ENCODE measurements at regions not wholly inside any gene's neighbourhood (a gene's known extent, or its start where the extent isn't known, plus 50 kb on each side); places are given as distances from the start of the nearest gene placed in this dataset.

DNA sequence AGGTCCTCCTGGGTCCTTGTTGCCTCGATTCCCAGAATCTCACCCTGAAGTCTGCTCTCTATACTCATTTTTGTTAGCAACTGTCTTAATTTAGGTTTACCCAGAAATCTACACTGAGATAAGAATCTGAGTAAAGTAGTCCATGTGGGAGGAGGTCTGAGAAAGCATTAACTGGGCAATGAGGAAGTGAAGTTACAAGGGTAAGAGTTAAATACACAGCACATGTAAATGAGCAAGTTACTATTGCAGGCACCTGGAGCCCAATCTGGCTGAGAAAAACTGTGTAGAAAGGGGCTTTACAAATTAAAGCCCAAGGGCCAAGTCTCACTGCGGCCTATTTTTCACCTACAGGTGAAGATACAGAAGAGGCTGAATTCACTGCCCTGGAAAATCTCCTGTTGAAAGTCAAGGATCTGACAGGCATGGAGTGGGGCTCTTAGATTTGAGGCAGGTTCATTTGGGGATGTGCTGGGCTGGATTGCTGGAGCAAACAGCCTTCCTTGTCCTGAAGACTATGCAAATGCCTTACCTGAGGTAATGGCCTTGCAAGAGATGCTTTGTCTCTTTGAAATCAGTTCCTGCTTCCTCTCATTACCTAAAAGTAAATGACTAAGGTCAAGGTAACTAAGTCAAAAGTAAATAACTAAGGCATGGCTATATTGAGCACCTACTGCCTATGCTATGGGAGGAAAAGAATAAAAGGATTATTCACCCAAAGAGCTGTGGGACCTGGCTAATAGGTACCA lies 84.4 kb upstream of the DYNAP start:
- Histone ChIP-seq H3K14ac (ENCODE audit: insufficient read length) (no peak overlapping the region), H4K8ac (ENCODE audit: extremely low read depth, insufficient read depth, low read length) (no peak overlapping the region), H2BK12ac (ENCODE audit: low read depth, low read length) (no peak overlapping the region), H3K9ac (replicated peaks in 1 of 4; ENCODE audit: extremely low read depth in 1 of 4, low read depth in 3 of 4, low read length in 3 of 4) (no peak overlapping the region), H3K23ac (ENCODE audit: insufficient read length) (no peak overlapping the region), H2BK120ac (replicated peaks; ENCODE audit: low read depth, low read length) (no peak overlapping the region), H3K27ac (ENCODE audit: low read depth, low read length) (no peak overlapping the region), H3K79me1 (ENCODE audit: low read depth, low read length) (no peaks in the 10 kb centered on the region), H3K9me3 (ENCODE audit: insufficient read depth in 2 of 2, low read depth in 1 of 2, low read length in 1 of 2) (no peaks in the 10 kb centered on the region), H4K5ac (ENCODE audit: insufficient read length, low read depth, low read length) (no peak overlapping the region), H3K56ac (replicated peaks; ENCODE audit: insufficient read length, low read depth, low read length) (no peak overlapping the region), H2AK5ac (ENCODE audit: low read depth, low read length) (no peak overlapping the region), H3K4me1 (replicated peaks in 1 of 4; ENCODE audit: control insufficient read depth in 3 of 4, insufficient read depth in 4 of 4, low read length in 3 of 4) (no peaks in the 10 kb centered on the region), H4K20me1 (replicated peaks in 1 of 2; ENCODE audit: control insufficient read depth in 1 of 2, insufficient read depth in 2 of 2, low read length in 2 of 2) (no peaks in the 10 kb centered on the region), H2AFZ (ENCODE audit: low read length) (peak overlapping the region; percentile 79; the same call in 1 of the 2 replicates), H4K91ac (replicated peaks; ENCODE audit: insufficient read length, low read length) (no peak overlapping the region), H2BK20ac (ENCODE audit: low read length) (no peak overlapping the region), H3K79me2 (ENCODE audit: control insufficient read depth in 1 of 2, insufficient read depth in 2 of 2, low read length in 2 of 2) (no peaks in the 10 kb centered on the region), H3K27me3 (replicated peaks in 1 of 4; ENCODE audit: control insufficient read depth in 3 of 4, extremely low read depth in 1 of 4, insufficient read depth in 3 of 4, low read length in 3 of 4) (no peaks in the 10 kb centered on the region), H2BK15ac (ENCODE audit: low read length) (no peak overlapping the region), H3K4me2 (ENCODE audit: insufficient read depth in 1 of 2, low read depth in 2 of 2, low read length in 2 of 2) (no peak overlapping the region), H3K4ac (replicated peaks; ENCODE audit: insufficient read length, low read depth, low read length) (no peak overlapping the region), H3K36me3 (ENCODE audit: control insufficient read depth in 2 of 4, insufficient read depth in 4 of 4, low read length in 3 of 4) (no peaks in the 10 kb centered on the region; a peak in 1 of 8 replicates), H3K4me3 (ENCODE audit: extremely low read depth in 1 of 4, insufficient read depth in 2 of 4, low read depth in 3 of 4, low read length in 4 of 4) (no peak overlapping the region), H3K18ac (ENCODE audit: extremely low read depth, low read length) (no peak overlapping the region), H2BK5ac (ENCODE audit: low read depth, low read length) (no peak overlapping the region), H3K23me2 (ENCODE audit: low read depth, low read length) (no peaks in the 10 kb centered on the region)
- DNase-seq (ENCODE audit: low read depth in 1 of 2, low spot score in 2 of 2) (no peak), FAIRE-seq (no peak)
- CTCF ChIA-PET (ENCODE audit: partially characterized antibody), result interaction anchor here (0.7 to 1.0 kb wide), 2 partner anchors 50 to 164 kb away, joined by 3 read pairs; no protein-coding TSS in a partner anchor
- POLR2A ChIA-PET (ENCODE audit: partially characterized antibody), result no interaction called here
- WGBS, 2 experiments (ENCODE audit: extremely low coverage in 1 of 2, insufficient coverage in 1 of 2, insufficient read length in 1 of 2, insufficient replicate concordance in 2 of 2, low coverage in 1 of 2, low lambda C conversion rate in 2 of 2, missing lambda C conversion rate in 1 of 2), result 97% methylated on average over 2 of the region's 2 CpGs; no CpG with 5 or more reads in 1 of the 2 experiments
- TF ChIP-seq EGR1 (IDR thresholded peaks at IDR 0.05; ENCODE audit: borderline replicate concordance, low read depth, low read length) (no peak), BACH1 (IDR thresholded peaks at IDR 0.05; ENCODE audit: low read length) (no peak), CREB1 (IDR thresholded peaks at IDR 0.05) (no peak), RFX5 (IDR thresholded peaks at IDR 0.05; ENCODE audit: borderline replicate concordance, low read depth, low read length) (no peak), HDAC2 (IDR thresholded peaks at IDR 0.05; ENCODE audit: borderline replicate concordance in 1 of 2, low read depth in 2 of 2, low read length in 2 of 2) (no peak), GTF2F1 (IDR thresholded peaks at IDR 0.05; ENCODE audit: borderline replicate concordance, low read depth, low read length) (no peak)
- TF ChIP-seq, protein P1, sequence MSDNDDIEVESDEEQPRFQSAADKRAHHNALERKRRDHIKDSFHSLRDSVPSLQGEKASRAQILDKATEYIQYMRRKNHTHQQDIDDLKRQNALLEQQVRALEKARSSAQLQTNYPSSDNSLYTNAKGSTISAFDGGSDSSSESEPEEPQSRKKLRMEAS (IDR thresholded peaks at IDR 0.05), result no peak
- TF ChIP-seq, protein P2, sequence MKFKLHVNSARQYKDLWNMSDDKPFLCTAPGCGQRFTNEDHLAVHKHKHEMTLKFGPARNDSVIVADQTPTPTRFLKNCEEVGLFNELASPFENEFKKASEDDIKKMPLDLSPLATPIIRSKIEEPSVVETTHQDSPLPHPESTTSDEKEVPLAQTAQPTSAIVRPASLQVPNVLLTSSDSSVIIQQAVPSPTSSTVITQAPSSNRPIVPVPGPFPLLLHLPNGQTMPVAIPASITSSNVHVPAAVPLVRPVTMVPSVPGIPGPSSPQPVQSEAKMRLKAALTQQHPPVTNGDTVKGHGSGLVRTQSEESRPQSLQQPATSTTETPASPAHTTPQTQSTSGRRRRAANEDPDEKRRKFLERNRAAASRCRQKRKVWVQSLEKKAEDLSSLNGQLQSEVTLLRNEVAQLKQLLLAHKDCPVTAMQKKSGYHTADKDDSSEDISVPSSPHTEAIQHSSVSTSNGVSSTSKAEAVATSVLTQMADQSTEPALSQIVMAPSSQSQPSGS (IDR thresholded peaks at IDR 0.05; ENCODE audit: low read length), result no peak
